ENCODE measurements at regions not wholly inside any gene's neighbourhood (a gene's known extent, or its start where the extent isn't known, plus 50 kb on each side); places are given as distances from the start of the nearest gene placed in this dataset.

DNA sequence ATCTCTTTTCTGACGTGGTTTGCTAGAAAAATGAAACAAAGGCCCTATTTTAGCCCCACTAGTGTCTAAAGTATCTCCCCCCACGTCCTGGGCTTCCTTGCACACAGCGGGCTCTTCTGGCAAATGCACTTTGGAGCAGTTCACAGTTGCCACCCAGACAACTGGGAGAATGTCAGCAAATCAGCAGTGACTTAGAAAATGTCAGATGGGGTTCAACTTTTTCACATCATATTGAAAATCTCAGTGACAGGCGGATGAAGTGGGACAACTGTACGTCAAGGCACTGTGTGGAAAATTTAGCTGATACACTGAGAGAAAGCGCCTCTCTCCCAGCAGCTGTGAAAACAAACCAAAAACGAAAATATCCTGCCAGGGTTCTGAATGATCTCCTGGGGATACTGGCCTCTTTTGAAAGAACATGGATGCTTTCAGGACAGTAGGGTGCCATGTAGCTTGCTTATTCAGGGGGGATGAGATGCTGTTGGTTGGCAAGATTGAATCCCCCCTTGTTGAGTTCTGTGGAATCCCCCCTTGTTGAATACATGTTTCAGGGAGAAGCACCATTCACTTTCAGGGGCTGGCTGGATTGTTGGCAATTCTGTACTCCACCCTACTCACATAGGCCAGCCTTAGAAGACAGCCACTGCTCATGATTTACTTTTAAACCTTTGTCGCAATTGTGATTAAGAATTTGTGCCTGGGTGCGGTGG, 372.8 kb upstream of the CELF2 start:
- TF ChIP-seq, protein P1, sequence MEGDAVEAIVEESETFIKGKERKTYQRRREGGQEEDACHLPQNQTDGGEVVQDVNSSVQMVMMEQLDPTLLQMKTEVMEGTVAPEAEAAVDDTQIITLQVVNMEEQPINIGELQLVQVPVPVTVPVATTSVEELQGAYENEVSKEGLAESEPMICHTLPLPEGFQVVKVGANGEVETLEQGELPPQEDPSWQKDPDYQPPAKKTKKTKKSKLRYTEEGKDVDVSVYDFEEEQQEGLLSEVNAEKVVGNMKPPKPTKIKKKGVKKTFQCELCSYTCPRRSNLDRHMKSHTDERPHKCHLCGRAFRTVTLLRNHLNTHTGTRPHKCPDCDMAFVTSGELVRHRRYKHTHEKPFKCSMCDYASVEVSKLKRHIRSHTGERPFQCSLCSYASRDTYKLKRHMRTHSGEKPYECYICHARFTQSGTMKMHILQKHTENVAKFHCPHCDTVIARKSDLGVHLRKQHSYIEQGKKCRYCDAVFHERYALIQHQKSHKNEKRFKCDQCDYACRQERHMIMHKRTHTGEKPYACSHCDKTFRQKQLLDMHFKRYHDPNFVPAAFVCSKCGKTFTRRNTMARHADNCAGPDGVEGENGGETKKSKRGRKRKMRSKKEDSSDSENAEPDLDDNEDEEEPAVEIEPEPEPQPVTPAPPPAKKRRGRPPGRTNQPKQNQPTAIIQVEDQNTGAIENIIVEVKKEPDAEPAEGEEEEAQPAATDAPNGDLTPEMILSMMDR (IDR thresholded peaks at IDR 0.05) = no peak
- TF ChIP-seq POLR2A (IDR thresholded peaks at IDR 0.05) = no peak

All from thyroid gland (tissue), 4 donors.